ENCODE measurements at regions not wholly inside any gene's neighbourhood (a gene's known extent, or its start where the extent isn't known, plus 50 kb on each side); places are given as distances from the start of the nearest gene placed in this dataset.

DNA sequence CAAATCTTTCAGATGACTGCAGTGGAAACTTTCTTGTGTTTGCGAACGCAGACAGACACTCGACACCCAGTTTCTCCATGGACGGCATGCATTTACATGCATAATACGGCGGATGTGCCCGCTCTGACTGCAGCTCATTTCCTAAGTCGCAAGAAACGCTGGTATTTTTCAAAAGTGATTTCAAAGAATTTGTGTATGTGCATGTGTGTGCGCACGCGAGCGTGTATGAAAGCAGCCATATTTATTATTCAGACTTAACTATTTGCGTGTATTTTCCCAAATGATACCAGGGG, 436.5 kb upstream of the MGMT start:
- Histone ChIP-seq H3K9ac (ENCODE audit: insufficient read depth in 1 of 2, low read length in 2 of 2) (no peak overlapping the region), H3K4me3 (no peak overlapping the region), H3K27ac (ENCODE audit: low read depth in 1 of 2, low read length in 1 of 2) (no peak overlapping the region), H3K36me3 (ENCODE audit: control insufficient read depth in 4 of 4, insufficient read depth in 4 of 4, low read length in 4 of 4) (no peaks in the 10 kb centered on the region), H3K27me3 (ENCODE audit: control insufficient read depth in 3 of 3, insufficient read depth in 3 of 3, low read length in 2 of 3) (peaks cover 0 to 63% (median 47%) of the 10 kb centered on the region in 3 donors), H3K9me3 (ENCODE audit: control insufficient read depth in 4 of 4, insufficient read depth in 3 of 4, low read length in 3 of 4) (peaks cover 0 to 2% (median 0%) of the 10 kb centered on the region in 4 donors), H3K4me1 (ENCODE audit: control insufficient read depth in 5 of 5, insufficient read depth in 5 of 5, low read length in 5 of 5) (peaks cover 0 to 8% (median 0%) of the 10 kb centered on the region in 5 donors)
- WGBS, 2 donors, result 89 to 94% methylated on average over 14 of the region's 14 CpGs
- no peak for DNase-seq
- TF ChIP-seq, protein P1, sequence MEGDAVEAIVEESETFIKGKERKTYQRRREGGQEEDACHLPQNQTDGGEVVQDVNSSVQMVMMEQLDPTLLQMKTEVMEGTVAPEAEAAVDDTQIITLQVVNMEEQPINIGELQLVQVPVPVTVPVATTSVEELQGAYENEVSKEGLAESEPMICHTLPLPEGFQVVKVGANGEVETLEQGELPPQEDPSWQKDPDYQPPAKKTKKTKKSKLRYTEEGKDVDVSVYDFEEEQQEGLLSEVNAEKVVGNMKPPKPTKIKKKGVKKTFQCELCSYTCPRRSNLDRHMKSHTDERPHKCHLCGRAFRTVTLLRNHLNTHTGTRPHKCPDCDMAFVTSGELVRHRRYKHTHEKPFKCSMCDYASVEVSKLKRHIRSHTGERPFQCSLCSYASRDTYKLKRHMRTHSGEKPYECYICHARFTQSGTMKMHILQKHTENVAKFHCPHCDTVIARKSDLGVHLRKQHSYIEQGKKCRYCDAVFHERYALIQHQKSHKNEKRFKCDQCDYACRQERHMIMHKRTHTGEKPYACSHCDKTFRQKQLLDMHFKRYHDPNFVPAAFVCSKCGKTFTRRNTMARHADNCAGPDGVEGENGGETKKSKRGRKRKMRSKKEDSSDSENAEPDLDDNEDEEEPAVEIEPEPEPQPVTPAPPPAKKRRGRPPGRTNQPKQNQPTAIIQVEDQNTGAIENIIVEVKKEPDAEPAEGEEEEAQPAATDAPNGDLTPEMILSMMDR (IDR thresholded peaks at IDR 0.05; ENCODE audit: control extremely low read depth, extremely low read depth), result no peak
- ATAC-seq (ENCODE audit: insufficient read depth, low FRiP score), result no peak

DNA sequence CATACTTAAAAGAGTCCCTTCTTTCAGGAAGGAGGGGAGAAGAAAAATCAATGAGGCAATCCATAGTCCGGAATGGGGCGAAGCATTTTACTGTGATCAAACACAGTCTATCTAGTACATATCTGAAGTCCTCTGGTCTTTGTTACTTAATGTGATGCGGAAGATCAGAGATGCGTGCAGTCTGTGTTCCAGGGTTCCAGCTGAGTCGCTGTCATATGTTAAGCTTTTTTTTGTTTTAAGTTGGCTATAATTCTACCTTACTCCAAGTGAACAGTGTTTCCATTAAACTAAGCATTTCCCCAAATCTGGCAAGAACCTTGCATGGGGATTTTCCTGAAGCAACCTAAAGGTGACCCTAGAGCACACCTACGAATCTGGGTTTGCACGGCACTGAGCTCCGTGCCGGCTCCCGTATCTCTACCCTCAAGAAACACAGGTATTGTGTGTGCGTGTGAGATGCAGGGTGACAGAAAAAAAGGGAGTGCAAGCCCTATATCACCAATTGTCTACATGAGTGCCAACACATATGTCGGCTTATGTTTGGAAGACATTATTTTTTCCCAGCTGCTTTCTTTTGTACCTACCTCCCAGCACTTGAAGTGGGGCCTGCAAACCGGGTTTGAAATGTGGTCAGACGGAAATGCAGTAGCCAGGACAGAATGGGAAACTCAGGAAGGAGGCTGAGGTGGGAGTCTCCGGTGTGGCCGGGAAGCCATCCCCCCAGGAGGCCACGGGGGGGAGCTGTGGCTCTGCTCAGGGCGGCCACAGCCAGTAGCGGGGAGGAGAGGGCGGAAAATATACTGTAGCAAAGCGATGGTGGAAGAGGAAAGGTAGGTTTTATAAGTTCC, 435.8 kb upstream of the MGMT start:
- peak; percentile 66 for ATAC-seq (ENCODE audit: insufficient read depth, low FRiP score)
- DNase-seq, result peak; percentile 59 to 68 (median 67)
- Histone ChIP-seq H3K4me3 (no peak overlapping the region), H3K9me3 (ENCODE audit: control insufficient read depth in 4 of 4, insufficient read depth in 3 of 4, low read length in 3 of 4) (peaks cover 0 to 2% (median 0%) of the 10 kb centered on the region in 4 donors), H3K4me1 (ENCODE audit: control insufficient read depth in 5 of 5, insufficient read depth in 5 of 5, low read length in 5 of 5) (peaks cover 0 to 10% (median 0%) of the 10 kb centered on the region in 5 donors), H3K9ac (ENCODE audit: insufficient read depth in 1 of 2, low read length in 2 of 2) (no peak overlapping the region), H3K27ac (ENCODE audit: low read depth in 1 of 2, low read length in 1 of 2) (no peak overlapping the region), H3K36me3 (ENCODE audit: control insufficient read depth in 4 of 4, insufficient read depth in 4 of 4, low read length in 4 of 4) (no peaks in the 10 kb centered on the region), H3K27me3 (ENCODE audit: control insufficient read depth in 3 of 3, insufficient read depth in 3 of 3, low read length in 2 of 3) (peaks cover 0 to 66% (median 50%) of the 10 kb centered on the region in 3 donors)
- TF ChIP-seq, protein P1 (IDR thresholded peaks at IDR 0.05; ENCODE audit: control extremely low read depth, extremely low read depth), result peak; percentile 54
- 43% methylated on average over 21 of the region's 21 CpGs for WGBS, 2 donors

- 3 to 5% methylated on average over 2 of the region's 2 CpGs for WGBS, 2 donors
These were observed 435.2 kb upstream of the MGMT start for GRCh38 chr10:129031844-129032150.

More at GRCh38 chr10:129031844-129032150, 435.2 kb upstream of the MGMT start:
- Histone ChIP-seq H3K36me3 (ENCODE audit: control insufficient read depth in 4 of 4, insufficient read depth in 4 of 4, low read length in 4 of 4) (no peaks in the 10 kb centered on the region), H3K27me3 (ENCODE audit: control insufficient read depth in 3 of 3, insufficient read depth in 3 of 3, low read length in 2 of 3) (peaks cover 0 to 66% (median 51%) of the 10 kb centered on the region in 3 donors), H3K4me1 (ENCODE audit: control insufficient read depth in 5 of 5, insufficient read depth in 5 of 5, low read length in 5 of 5) (peaks cover 0 to 10% (median 0%) of the 10 kb centered on the region in 5 donors), H3K9me3 (ENCODE audit: control insufficient read depth in 4 of 4, insufficient read depth in 3 of 4, low read length in 3 of 4) (peaks cover 0 to 2% (median 0%) of the 10 kb centered on the region in 4 donors), H3K4me3 (no peak overlapping the region), H3K27ac (ENCODE audit: low read depth in 1 of 2, low read length in 1 of 2) (no peak overlapping the region), H3K9ac (ENCODE audit: insufficient read depth in 1 of 2, low read length in 2 of 2) (no peak overlapping the region)
- no peak for DNase-seq
- no peak for ATAC-seq (ENCODE audit: insufficient read depth, low FRiP score)
- TF ChIP-seq, protein P1 (IDR thresholded peaks at IDR 0.05; ENCODE audit: control extremely low read depth, extremely low read depth), result no peak

Measured in lung (tissue), 11 donors.